ENCODE measurements at regions not wholly inside any gene's neighbourhood (a gene's known extent, or its start where the extent isn't known, plus 50 kb on each side); places are given as distances from the start of the nearest gene placed in this dataset.
"Not testable (repeated sequence)": the region's sequence is repeated elsewhere in the genome, so short reads cannot be mapped to it uniquely, and the experiment has no call there.

DNA sequence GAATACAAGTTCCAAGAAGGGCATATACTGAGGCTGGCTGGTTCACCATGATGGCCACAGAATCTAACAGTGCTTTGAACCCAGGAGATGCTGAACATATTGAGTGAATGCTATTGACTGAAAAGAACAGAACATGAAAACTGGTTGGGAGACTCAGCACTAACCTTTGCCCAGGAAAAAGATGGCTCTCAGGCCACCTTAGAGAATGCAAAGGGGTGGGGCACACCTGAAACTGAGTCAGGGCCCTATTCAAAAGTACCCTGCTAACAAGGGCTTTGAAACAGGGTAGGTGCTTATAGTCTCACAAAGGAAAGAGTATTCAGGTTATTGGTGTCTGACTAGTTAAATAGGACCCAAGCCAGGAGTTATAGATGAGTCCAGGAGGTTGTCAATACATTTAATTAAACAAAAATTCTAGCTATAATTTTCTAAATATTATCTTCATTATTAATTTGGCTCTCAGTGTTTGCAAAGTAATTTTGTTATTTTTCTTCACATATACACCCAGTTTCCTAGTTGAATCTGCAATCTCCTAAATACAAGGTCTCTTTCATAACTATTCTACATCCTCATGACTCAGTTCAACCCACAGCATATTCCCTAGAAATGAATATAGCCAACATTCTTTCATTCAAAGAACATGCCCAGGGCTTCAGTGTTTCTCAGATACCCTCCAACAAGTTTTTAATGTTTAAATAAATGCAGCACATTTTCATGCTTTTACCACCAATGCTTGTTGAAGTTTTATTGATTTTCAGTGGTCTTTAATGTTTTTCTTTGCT lies 144.2 kb upstream of the RAPGEF2 start:
- DNase-seq (ENCODE audit: low spot score), result no peak

DNA sequence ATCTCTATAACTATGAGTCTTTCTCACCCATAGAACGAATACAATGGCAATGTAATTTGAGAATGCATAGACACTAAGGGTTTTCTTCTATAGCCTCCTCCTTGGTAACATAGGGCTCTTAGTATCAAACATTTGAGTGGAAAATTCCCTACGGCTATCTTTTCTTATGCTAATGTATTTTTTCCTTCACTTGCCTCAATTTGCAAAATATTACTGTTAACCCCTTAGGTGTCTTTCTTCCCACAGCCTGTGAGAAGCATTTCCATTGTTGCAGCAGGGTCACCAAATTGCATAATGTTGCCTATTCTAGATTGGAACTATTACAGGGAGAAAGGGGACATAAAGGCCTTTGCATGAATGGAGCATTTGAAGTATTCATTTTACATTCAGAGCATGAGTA lies 140.5 kb upstream of the RAPGEF2 start:
- DNase-seq (ENCODE audit: low spot score), result no peak

DNA sequence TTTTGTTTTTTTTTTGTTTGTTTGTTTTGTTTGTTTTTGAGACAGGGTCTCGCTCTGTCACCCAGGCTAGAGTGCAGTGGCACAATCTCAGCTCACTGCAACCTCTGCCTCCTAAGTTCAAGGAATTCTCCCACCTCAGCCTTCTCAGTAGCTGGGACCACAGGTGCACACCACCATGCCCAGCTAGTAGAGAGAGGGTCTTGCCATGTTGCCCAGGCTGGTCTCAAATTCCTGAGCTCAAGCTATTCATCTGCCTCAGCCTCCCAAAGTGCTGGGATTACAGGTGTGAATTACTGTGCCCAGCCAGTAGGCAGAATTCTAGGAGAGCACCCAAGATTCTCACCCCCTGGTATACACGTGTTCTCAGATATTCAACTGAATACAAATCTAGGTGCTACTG lies 139.6 kb upstream of the RAPGEF2 start:
- not testable (repeated sequence) for DNase-seq (ENCODE audit: low spot score)

- DNase-seq (ENCODE audit: low spot score), result no peak
These were observed 138.7 kb upstream of the RAPGEF2 start for GRCh38 chr4:158964114-158964727.

- DNase-seq (ENCODE audit: low spot score), result no peak
These were observed 138.2 kb upstream of the RAPGEF2 start for GRCh38 chr4:158964728-158965124.

- no peak for DNase-seq (ENCODE audit: low spot score)
These were observed 137.7 kb upstream of the RAPGEF2 start for GRCh38 chr4:158965226-158965625.

DNA sequence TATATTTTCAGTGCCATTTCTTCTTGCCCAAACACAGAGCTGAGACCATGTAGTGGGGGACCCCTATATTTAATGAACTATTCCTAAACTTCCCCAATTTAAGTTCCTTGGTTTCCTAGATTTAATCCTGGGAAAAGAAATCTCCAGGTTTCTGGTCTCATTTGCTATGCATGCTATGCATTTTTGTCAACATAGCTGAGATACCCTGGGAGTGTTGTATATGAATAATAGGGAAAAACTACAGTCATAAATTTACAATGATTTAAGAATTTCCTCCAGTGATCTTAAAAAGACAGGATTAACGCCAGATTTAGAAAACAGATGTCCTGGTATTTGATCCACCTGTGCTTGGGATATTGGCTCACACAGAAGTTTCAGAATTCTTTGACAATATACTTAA lies 136.8 kb upstream of the RAPGEF2 start:
- no peak for DNase-seq (ENCODE audit: low spot score)

DNA sequence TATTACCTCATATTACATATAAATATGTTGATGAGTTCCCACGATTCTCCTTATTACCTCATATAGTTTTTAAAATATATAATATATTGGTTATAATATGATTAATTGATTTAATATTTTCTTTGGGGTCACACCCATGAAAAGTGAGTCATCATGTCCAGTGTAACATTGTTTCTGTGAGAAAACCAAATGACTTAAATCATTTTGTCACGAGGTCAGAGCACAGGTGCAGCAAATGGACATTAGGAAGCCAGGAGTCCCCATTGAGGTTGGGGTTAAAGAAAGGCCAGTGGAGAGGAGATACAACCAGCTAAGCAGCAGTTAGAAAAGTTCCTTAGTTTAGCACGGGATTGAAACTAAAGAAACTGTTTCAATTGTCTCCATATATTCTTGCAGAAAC lies 133.9 kb upstream of the RAPGEF2 start:
- no peak for DNase-seq (ENCODE audit: low spot score)

DNA sequence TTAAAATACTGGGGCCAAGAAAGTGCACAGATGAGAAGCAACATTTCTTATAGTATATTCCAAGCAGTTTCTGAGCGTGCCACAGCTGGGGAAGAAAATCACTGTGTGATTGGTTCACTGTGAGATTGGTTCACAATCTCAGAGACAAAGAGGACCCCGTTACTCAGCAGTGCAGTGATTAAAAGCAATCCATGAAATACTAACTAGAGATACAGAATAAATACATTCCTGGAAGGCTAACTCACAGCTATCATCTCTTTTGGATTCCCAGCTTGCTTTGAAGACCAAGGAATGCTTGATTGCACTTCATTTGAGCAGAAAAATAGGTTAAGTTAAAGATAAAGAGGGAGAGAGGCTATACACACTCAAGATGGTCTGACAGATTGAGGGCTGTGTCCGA lies 132.1 kb upstream of the RAPGEF2 start:
- DNase-seq (ENCODE audit: low spot score), result no peak

DNA sequence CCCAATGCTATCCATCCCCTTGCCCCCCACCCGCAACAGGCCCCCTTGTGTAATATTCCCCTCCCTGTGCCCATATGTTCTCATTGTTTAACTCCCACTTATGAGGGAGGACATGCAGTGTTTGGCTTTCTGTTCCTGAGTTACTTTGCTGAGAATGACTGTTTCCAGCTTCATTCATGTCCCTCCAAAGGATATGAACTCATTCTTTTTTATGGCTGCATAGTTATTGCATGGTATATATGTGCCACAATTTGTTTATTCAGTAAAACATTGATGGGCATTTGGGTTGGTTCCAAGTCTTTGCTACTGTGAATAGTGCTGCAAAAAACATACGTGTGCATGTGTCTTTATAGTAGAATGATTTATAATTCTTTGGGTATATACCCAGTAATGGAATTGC lies 128.4 kb upstream of the RAPGEF2 start:
- not testable (repeated sequence) for DNase-seq (ENCODE audit: low spot score)

DNA sequence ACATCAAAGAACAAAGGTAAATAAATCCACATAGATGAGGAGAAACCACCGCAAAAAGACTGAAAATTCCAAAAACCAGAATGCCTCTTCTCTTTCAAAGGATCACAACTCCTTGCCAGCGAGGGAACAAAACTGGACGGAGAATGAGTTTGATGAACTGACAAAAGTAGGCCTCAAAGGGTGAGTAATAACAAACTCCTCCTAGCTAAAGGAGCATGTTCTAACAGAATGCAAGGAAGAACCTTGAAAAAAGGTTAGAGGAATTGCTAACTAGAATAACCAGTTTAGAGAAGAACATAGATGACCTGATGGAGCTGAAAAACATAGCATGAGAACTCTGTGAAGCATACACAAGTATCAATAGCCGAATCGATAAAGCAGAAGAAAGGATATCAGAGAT lies 122.2 kb upstream of the RAPGEF2 start:
- DNase-seq (ENCODE audit: low spot score), result not testable (repeated sequence)

DNA sequence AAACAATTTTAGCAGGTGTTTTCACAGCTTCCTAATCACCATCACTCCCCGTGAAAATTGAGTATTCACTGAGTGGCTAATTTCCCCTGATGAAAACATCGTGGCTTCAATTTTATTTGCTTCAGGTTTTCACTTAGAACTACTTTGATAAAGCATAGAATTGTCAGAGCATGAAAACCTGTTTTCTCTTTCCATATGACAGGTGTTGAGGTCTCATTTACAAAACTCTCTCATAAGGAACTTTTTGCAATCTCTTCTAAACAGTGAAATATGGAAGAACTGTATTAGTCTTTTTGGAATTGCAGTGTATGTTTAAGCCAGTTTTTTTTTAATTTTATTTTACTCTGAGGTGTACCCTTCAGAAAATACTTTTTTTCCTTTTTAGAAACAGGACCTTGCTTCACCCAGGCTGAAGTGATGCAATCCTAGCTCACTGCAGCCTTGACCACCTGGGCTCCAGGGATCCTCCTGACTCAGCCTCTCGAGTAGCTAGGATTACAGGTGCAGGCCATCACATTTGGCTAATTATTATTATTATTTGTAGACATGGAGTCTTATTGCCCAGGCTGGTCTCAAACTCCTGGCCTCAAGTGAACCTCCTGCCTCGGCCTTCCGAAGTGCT lies 111.2 kb upstream of the RAPGEF2 start:
- DNase-seq (ENCODE audit: low spot score), result no peak

- no peak for DNase-seq (ENCODE audit: low spot score)
These were observed 109.0 kb upstream of the RAPGEF2 start for GRCh38 chr4:158993891-158994290.

GRCh38 chr4:158995040-158995439 lies 107.8 kb upstream of the RAPGEF2 start:
- DNase-seq (ENCODE audit: low spot score), result no peak

DNA sequence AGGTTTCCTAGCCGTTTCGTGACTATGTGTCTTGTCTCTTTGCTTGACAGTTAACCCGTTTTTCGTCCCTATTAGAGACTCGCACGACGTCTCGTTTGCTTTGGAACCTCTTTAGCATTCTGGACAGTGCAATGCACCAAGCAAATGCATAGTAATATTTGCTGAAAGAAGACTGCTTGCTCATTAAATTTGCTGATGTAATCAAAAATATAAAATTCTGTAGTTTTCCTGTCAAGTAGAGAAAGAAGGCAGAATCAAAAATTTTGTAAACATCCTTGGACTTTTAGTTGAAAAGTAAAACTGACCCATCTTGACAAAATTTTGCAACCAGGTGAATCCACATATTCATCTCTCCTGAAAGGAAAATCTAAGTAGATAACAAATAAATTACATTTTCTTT lies 106.9 kb upstream of the RAPGEF2 start:
- no peak for DNase-seq (ENCODE audit: low spot score)

- no peak for DNase-seq (ENCODE audit: low spot score)
These were observed 106.2 kb upstream of the RAPGEF2 start for GRCh38 chr4:158996669-158997074.

GRCh38 chr4:158997660-158998349 lies 105.1 kb upstream of the RAPGEF2 start:
- no peak for DNase-seq (ENCODE audit: low spot score)

DNA sequence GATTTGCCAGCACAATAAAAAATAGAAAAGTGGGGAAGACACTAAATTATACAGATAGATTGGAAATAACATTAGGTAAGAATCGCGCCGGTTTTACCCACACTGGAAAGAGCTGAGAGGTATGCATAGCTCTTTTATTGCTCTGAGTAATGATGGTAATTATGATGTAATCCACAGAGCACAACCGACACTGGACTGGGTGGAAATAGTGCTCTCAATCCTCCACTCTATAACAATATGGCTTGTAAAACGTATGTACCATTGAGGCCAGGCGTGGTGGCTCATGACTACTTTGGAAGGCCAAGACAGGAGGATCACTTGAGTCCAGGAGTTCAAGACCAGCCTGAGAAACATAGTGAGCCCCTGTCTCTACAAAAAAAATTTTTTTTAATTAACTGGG lies 104.3 kb upstream of the RAPGEF2 start:
- DNase-seq (ENCODE audit: low spot score), result no peak

DNA sequence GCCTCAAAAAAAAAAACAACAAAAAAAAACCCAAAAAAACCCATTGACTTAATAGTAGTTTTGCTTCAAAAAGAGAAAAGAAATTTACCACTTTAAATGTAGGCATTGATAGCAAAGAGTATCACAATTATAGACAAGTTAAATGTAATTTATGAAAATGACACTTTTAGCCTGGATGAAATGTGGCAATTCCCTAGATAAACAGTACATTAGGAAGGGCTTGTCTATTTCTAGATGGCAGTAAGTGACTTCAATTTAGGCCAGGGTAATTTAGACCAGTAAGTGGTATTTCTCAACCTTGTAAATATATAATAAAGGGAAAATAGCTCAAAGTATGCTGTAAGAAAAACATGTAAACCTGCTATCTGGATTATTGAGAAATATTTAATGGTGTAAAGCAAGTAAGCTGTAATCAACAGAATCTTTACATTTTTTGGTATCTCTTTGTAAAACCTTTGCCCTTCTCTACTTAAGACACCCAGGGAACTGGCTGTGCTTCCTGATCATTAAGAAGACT lies 103.7 kb upstream of the RAPGEF2 start:
- no peak for DNase-seq (ENCODE audit: low spot score)

- no peak for DNase-seq (ENCODE audit: low spot score)
These were observed 103.0 kb upstream of the RAPGEF2 start for GRCh38 chr4:158999849-159000248.

- no peak for DNase-seq (ENCODE audit: low spot score)
These were observed 99.9 kb upstream of the RAPGEF2 start for GRCh38 chr4:159002950-159003349.

GRCh38 chr4:159003420-159004253 lies 99.2 kb upstream of the RAPGEF2 start:
- DNase-seq (ENCODE audit: low spot score), result no peak
